WTC11 (cell line): ENCODE measurements at regions not wholly inside any gene's neighbourhood (a gene's known extent, or its start where the extent isn't known, plus 50 kb on each side); places are given as distances from the start of the nearest gene placed in this dataset.

Source experiments
- ATAC-seq: fragments of 200-7000 bp; cut with Tn5 transposase; 2 replicates; pipeline ENCODE4 v1.10.0; 2021; ENCODE audit warnings: mild to moderate bottlenecking, moderate library complexity
- CTCF ChIA-PET: fragments of 300-600 bp; sonication (Branson Sonifier 250); formaldehyde crosslinking; loops from one replicate; lab custom pipeline; 2021; ENCODE audit warnings: antibody characterized with exemption; lab: Charles Lee
- POLR2A ChIA-PET: fragments of 350-600 bp; sonication (Branson Sonifier 250); formaldehyde crosslinking; loops from one replicate; lab custom pipeline; 2021; ENCODE audit warnings: antibody characterized with exemption; lab: Charles Lee
- DNase-seq: peaks from one replicate; pipeline ENCODE4 v3.0.0; 2021; ENCODE audit warnings: low spot score
- H3K27ac Mint-ChIP-seq: 2 replicates; pipeline ENCODE4 v1.8.0; 2021; ENCODE audit warnings: mixed read lengths
- H3K27me3 Mint-ChIP-seq: 2 replicates; pipeline ENCODE4 v1.8.0; 2021; ENCODE audit warnings: low read depth, mild to moderate bottlenecking, moderate library complexity, mixed read lengths
- H3K36me3 Mint-ChIP-seq: 2 replicates; pipeline ENCODE4 v1.8.0; 2021; ENCODE audit warnings: mixed read lengths
- H3K4me1 Mint-ChIP-seq: 2 replicates; pipeline ENCODE4 v1.8.0; 2022; ENCODE audit warnings: mixed read lengths
- H3K4me3 Mint-ChIP-seq: 2 replicates; pipeline ENCODE4 v1.8.0; 2021; ENCODE audit warnings: mild to moderate bottlenecking, moderate library complexity, mixed read lengths
- H3K9me3 Mint-ChIP-seq: 2 replicates; pipeline ENCODE4 v1.8.0; 2021; ENCODE audit warnings: mixed read lengths
- CREB1 ChIP-seq: sonication (generic); formaldehyde crosslinking; IDR thresholded peaks from 2 replicates; pipeline ENCODE4 v1.8.0; 2023; ENCODE audit warnings: mild to moderate bottlenecking, missing genetic modification reagents
- ESRRA ChIP-seq: sonication (generic); formaldehyde crosslinking; IDR thresholded peaks from 2 replicates; pipeline ENCODE4 v1.8.1; 2022; ENCODE audit warnings: mild to moderate bottlenecking, missing genetic modification reagents, borderline replicate concordance
- ETV6 ChIP-seq: sonication (generic); formaldehyde crosslinking; IDR thresholded peaks from 2 replicates; pipeline ENCODE4 v1.8.1; 2022; ENCODE audit warnings: mild to moderate bottlenecking, missing genetic modification reagents
- FOXK1 ChIP-seq: sonication (generic); formaldehyde crosslinking; IDR thresholded peaks from 2 replicates; pipeline ENCODE4 v1.8.0; 2022; ENCODE audit warnings: mild to moderate bottlenecking, moderate library complexity, missing genetic modification reagents
- NFATC4 ChIP-seq: fragments of 250-450 bp; sonication (Bioruptor Pico); IDR thresholded peaks from 2 replicates; pipeline ENCODE4 v1.9.0; 2021; ENCODE audit warnings: mild to moderate bottlenecking
- NFE2L1 ChIP-seq: sonication (generic); formaldehyde crosslinking; IDR thresholded peaks from 2 replicates; pipeline ENCODE4 v1.8.1; 2023; ENCODE audit warnings: missing genetic modification reagents
- NFYB ChIP-seq: sonication (generic); formaldehyde crosslinking; conservative IDR thresholded peaks from 2 replicates; pipeline ENCODE4 v1.8.0; 2022; ENCODE audit warnings: low read depth, missing genetic modification reagents
- NR1H2 ChIP-seq: sonication (generic); formaldehyde crosslinking; IDR thresholded peaks from 2 replicates; pipeline ENCODE4 v1.9.0; 2021; ENCODE audit warnings: mild to moderate bottlenecking, moderate library complexity, missing genetic modification reagents
- SMAD4 ChIP-seq: sonication (generic); formaldehyde crosslinking; IDR thresholded peaks from 2 replicates; pipeline ENCODE4 v1.8.0; 2022; ENCODE audit warnings: mild to moderate bottlenecking, missing genetic modification reagents
- ZNF232 ChIP-seq: sonication (generic); formaldehyde crosslinking; IDR thresholded peaks from 2 replicates; pipeline ENCODE4 v1.8.0; 2022; ENCODE audit warnings: mild to moderate bottlenecking, missing genetic modification reagents
- TF ChIP-seq, protein P1 (sequence below): sonication (generic); formaldehyde crosslinking; IDR thresholded peaks from 2 replicates; pipeline ENCODE4 v1.8.1; 2022; ENCODE audit warnings: mild to moderate bottlenecking, missing genetic modification reagents, moderate library complexity, borderline replicate concordance
- TF ChIP-seq, protein P2 (sequence below): sonication (generic); formaldehyde crosslinking; IDR thresholded peaks from 2 replicates; pipeline ENCODE4 v1.8.1; 2022; ENCODE audit warnings: missing genetic modification reagents, borderline replicate concordance
- TF ChIP-seq, protein P3 (sequence below): sonication (generic); formaldehyde crosslinking; IDR thresholded peaks from 2 replicates; pipeline ENCODE4 v1.8.0; 2022; ENCODE audit warnings: mild to moderate bottlenecking, missing genetic modification reagents
- TF ChIP-seq, protein P4 (sequence below): fragments of 250-450 bp; sonication (Bioruptor Pico); IDR thresholded peaks from 2 replicates; pipeline ENCODE4 v1.8.0; 2021; ENCODE audit warnings: mild to moderate bottlenecking
- TF ChIP-seq, protein P5 (sequence below): fragments of 200-600 bp; IDR thresholded peaks from 2 replicates; pipeline ENCODE4 v1.8.0; 2022; ENCODE audit warnings: antibody characterized with exemption
- TF ChIP-seq, protein P6 (sequence below): sonication (generic); formaldehyde crosslinking; IDR thresholded peaks from 2 replicates; pipeline ENCODE4 v1.8.1; 2022; ENCODE audit warnings: low read depth, mild to moderate bottlenecking, moderate library complexity, missing genetic modification reagents, borderline replicate concordance

DNA sequence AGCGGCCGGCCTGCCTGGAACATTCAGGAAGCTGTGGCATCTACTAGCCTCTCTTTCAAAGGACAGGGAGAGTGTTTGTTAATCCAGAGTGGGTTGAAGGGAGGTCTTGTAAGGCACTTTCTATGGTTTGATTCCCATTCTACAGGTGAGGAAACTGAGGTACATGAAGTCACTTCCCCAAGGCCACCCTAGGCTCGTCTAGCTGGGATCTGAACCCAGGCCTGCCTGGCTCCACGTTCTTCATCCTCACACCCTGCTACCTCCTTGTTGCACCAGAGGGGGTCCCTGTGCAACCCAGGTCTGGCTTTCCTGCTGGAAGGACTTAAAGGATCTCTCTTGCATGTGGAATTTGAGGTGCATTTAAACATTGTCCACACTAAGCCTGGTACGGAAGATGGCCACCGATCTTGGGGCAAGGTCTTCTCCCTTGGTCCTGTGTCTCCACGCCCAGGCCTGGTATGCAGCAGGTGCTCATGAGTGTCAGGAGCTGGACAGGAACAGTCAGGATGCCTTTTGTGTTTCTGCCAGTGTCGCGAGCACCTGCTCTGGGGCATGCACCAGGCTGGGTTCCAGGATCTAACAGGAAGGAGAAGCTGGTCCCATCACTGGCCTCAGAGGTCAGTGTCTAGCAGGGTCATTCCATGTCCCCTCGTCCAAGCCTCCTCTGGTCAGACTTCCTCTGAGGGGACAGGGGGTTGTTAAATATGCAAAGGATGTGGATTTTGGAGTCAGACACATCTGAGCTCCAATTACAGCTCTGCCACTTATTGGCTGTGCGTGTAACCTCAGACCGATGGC, 103.2 kb upstream of the RUNX3 start (continued):
- TF ChIP-seq, protein P1, sequence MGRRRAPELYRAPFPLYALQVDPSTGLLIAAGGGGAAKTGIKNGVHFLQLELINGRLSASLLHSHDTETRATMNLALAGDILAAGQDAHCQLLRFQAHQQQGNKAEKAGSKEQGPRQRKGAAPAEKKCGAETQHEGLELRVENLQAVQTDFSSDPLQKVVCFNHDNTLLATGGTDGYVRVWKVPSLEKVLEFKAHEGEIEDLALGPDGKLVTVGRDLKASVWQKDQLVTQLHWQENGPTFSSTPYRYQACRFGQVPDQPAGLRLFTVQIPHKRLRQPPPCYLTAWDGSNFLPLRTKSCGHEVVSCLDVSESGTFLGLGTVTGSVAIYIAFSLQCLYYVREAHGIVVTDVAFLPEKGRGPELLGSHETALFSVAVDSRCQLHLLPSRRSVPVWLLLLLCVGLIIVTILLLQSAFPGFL (CRISPR knock-in tag): no peak
- TF ChIP-seq, protein P2, sequence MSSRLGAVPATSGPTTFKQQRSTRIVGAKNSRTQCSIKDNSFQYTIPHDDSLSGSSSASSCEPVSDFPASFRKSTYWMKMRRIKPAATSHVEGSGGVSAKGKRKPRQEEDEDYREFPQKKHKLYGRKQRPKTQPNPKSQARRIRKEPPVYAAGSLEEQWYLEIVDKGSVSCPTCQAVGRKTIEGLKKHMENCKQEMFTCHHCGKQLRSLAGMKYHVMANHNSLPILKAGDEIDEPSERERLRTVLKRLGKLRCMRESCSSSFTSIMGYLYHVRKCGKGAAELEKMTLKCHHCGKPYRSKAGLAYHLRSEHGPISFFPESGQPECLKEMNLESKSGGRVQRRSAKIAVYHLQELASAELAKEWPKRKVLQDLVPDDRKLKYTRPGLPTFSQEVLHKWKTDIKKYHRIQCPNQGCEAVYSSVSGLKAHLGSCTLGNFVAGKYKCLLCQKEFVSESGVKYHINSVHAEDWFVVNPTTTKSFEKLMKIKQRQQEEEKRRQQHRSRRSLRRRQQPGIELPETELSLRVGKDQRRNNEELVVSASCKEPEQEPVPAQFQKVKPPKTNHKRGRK (CRISPR knock-in tag): no peak
- TF ChIP-seq NFATC4: no peak
- TF ChIP-seq ETV6 (CRISPR knock-in tag): no peak
- TF ChIP-seq, all 79 proteins: peak for 0

DNA sequence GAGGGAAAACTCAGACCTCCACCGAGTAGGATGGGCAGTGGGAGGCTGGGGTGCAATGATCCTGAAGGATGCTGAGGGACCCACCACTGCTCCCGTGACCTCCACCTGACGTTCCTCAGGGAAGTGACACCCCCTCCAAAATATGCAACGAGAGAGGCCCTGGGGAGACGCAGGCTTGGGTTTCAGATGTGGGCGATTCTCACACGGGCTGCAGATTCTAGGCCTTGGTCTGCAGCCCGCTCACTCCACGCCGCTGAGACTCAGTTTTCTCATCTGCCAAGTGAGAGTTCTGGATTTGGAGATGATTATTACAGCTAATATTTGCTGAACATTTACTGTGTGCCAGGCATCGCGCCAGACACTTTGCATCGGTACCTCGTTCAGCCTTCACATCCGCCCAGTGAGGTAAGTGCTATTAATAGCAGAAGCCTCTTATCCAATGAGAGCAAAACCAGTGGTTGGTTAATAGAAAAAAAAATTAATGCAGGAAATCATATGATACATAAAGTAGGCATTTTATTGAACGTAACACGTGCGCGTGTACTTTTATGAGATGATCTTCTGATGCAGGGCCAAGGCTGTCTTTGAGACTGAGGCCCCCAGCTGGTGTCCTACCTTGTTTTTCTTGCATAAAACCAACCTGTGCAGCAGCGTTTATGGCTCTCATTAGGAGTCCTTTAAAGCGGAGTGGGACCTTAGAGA, 102.0 kb upstream of the RUNX3 start:
- no peak overlapping the region for H3K27ac Mint-ChIP-seq
- ChIA-PET CTCF (no interaction called here), POLR2A (no interaction called here)
- TF ChIP-seq, protein P3, sequence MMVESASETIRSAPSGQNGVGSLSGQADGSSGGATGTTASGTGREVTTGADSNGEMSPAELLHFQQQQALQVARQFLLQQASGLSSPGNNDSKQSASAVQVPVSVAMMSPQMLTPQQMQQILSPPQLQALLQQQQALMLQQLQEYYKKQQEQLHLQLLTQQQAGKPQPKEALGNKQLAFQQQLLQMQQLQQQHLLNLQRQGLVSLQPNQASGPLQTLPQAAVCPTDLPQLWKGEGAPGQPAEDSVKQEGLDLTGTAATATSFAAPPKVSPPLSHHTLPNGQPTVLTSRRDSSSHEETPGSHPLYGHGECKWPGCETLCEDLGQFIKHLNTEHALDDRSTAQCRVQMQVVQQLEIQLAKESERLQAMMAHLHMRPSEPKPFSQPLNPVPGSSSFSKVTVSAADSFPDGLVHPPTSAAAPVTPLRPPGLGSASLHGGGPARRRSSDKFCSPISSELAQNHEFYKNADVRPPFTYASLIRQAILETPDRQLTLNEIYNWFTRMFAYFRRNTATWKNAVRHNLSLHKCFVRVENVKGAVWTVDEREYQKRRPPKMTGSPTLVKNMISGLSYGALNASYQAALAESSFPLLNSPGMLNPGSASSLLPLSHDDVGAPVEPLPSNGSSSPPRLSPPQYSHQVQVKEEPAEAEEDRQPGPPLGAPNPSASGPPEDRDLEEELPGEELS (CRISPR knock-in tag): no peak
- TF ChIP-seq CREB1 (CRISPR knock-in tag) (no peak), NFYB (no peak), ZNF232 (no peak), NFE2L1 (no peak), ESRRA (no peak), NR1H2 (CRISPR knock-in tag) (no peak), FOXK1 (CRISPR knock-in tag) (no peak), SMAD4 (CRISPR knock-in tag) (no peak)
- TF ChIP-seq, protein P4, sequence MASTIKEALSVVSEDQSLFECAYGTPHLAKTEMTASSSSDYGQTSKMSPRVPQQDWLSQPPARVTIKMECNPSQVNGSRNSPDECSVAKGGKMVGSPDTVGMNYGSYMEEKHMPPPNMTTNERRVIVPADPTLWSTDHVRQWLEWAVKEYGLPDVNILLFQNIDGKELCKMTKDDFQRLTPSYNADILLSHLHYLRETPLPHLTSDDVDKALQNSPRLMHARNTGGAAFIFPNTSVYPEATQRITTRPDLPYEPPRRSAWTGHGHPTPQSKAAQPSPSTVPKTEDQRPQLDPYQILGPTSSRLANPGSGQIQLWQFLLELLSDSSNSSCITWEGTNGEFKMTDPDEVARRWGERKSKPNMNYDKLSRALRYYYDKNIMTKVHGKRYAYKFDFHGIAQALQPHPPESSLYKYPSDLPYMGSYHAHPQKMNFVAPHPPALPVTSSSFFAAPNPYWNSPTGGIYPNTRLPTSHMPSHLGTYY: no peak
- TF ChIP-seq, protein P5, sequence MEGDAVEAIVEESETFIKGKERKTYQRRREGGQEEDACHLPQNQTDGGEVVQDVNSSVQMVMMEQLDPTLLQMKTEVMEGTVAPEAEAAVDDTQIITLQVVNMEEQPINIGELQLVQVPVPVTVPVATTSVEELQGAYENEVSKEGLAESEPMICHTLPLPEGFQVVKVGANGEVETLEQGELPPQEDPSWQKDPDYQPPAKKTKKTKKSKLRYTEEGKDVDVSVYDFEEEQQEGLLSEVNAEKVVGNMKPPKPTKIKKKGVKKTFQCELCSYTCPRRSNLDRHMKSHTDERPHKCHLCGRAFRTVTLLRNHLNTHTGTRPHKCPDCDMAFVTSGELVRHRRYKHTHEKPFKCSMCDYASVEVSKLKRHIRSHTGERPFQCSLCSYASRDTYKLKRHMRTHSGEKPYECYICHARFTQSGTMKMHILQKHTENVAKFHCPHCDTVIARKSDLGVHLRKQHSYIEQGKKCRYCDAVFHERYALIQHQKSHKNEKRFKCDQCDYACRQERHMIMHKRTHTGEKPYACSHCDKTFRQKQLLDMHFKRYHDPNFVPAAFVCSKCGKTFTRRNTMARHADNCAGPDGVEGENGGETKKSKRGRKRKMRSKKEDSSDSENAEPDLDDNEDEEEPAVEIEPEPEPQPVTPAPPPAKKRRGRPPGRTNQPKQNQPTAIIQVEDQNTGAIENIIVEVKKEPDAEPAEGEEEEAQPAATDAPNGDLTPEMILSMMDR: no peak
- TF ChIP-seq, protein P6, sequence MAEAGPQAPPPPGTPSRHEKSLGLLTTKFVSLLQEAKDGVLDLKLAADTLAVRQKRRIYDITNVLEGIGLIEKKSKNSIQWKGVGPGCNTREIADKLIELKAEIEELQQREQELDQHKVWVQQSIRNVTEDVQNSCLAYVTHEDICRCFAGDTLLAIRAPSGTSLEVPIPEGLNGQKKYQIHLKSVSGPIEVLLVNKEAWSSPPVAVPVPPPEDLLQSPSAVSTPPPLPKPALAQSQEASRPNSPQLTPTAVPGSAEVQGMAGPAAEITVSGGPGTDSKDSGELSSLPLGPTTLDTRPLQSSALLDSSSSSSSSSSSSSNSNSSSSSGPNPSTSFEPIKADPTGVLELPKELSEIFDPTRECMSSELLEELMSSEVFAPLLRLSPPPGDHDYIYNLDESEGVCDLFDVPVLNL: no peak
- H3K4me3 Mint-ChIP-seq: no peak overlapping the region
- ATAC-seq: no peak
- peaks cover 13% of the 10 kb centered on the region for H3K9me3 Mint-ChIP-seq
- H3K36me3 Mint-ChIP-seq: 0 out of 2 replicates have a peak, but pooled peaks cover 4% of the 10 kb centered on the region
- H3K27me3 Mint-ChIP-seq: no peaks in the 10 kb centered on the region
- DNase-seq: no peak
- peaks cover 6% of the 10 kb centered on the region for H3K4me1 Mint-ChIP-seq
